Ovary (tissue), 3 donors: ENCODE measurements at regions not wholly inside any gene's neighbourhood (a gene's known extent, or its start where the extent isn't known, plus 50 kb on each side); places are given as distances from the start of the nearest gene placed in this dataset.

Source experiments
- EP300 ChIP-seq: sonication (generic); formaldehyde crosslinking; IDR thresholded peaks from one replicate; pipeline ENCODE4 v1.6.1; 2017; ENCODE audit warnings: antibody characterized with exemption
- POLR2A ChIP-seq: fragments of 450-650 bp; IDR thresholded peaks from one replicate; pipeline ENCODE4 v1.6.1; 2017; ENCODE audit warnings: antibody characterized with exemption, mild to moderate bottlenecking, moderate library complexity
- TF ChIP-seq, protein P1 (sequence below), 3 donors: fragments of 450-650 bp in 2 of 3; fragments of 200-600 bp in 1 of 3; IDR thresholded peaks; one replicate each; pipeline versions ENCODE4 v1.5.1 to v1.8.0; 2016 to 2022; ENCODE audit warnings: antibody characterized with exemption in 3 of 3, mild to moderate bottlenecking in 1 of 3
- donor health status: DM: no; HTN: no; CAD: no.

DNA sequence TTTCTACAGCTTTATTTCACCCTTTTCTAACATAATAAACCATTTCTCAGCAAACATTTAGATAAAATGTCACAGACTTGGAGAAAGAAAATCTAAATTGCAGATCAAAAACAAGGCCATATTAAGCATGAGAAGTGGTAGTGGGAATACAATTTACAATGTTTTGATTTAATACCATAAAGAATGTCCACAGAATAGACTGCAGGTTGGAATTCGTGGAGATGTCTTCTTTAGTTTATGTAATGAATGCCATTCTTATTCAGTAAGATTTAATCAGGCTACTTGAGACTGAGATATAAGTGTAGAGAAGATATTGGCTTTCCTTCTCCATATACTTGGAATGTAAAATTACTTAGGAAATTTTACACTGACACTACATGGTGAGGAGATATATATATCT lies 91.9 kb upstream of the ZFP42 start:
- TF ChIP-seq, protein P1, sequence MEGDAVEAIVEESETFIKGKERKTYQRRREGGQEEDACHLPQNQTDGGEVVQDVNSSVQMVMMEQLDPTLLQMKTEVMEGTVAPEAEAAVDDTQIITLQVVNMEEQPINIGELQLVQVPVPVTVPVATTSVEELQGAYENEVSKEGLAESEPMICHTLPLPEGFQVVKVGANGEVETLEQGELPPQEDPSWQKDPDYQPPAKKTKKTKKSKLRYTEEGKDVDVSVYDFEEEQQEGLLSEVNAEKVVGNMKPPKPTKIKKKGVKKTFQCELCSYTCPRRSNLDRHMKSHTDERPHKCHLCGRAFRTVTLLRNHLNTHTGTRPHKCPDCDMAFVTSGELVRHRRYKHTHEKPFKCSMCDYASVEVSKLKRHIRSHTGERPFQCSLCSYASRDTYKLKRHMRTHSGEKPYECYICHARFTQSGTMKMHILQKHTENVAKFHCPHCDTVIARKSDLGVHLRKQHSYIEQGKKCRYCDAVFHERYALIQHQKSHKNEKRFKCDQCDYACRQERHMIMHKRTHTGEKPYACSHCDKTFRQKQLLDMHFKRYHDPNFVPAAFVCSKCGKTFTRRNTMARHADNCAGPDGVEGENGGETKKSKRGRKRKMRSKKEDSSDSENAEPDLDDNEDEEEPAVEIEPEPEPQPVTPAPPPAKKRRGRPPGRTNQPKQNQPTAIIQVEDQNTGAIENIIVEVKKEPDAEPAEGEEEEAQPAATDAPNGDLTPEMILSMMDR (IDR thresholded peaks at IDR 0.05): no peak
- TF ChIP-seq POLR2A (no peak), EP300 (no peak)
